B cell (primary cell): ENCODE measurements at regions not wholly inside any gene's neighbourhood (a gene's known extent, or its start where the extent isn't known, plus 50 kb on each side); places are given as distances from the start of the nearest gene placed in this dataset.

Experiments used
- ATAC-seq: fragments of 200-7000 bp; cut with Tn5 transposase; one replicate; pipeline ENCODE4 v1.10.0; 2021; ENCODE audit warnings: low read depth, mild to moderate bottlenecking, moderate number of reproducible peaks, moderate library complexity
- CTCF ChIA-PET: fragments of 350-600 bp; sonication (Branson Sonifier 250); formaldehyde crosslinking; loops from one replicate; lab custom pipeline; 2021; ENCODE audit warnings: antibody characterized with exemption, inconsistent platforms; lab: Charles Lee
- POLR2A ChIA-PET: fragments of 350-600 bp; sonication (Branson Sonifier 250); formaldehyde crosslinking; loops from one replicate; lab custom pipeline; 2021; ENCODE audit warnings: antibody characterized with exemption; lab: Charles Lee
- DNase-seq: peaks from one replicate; pipeline ENCODE4 v3.0.0; 2013
- H2AFZ ChIP-seq: 2 replicates; pipeline ENCODE4 v1.6.1; 2012; ENCODE audit warnings: mild to moderate bottlenecking, low read depth, low read length; ENCODE audit not compliant: insufficient read depth, poor library complexity, severe bottlenecking
- H3K27ac ChIP-seq, 2 donors: 1 replicate in 1 of 2; 2 replicates in 1 of 2; pipeline ENCODE4 v1.5.1; 2012 to 2013; ENCODE audit warnings: low read length in 2 of 2, mild to moderate bottlenecking in 2 of 2, moderate library complexity in 1 of 2
- H3K27me3 ChIP-seq, 4 experiments: fragments of 200-600 bp in 1 of 4; sonication (generic) in 1 of 4; replicated peaks in 1 of 4; 1 replicate in 2 of 4; 2 replicates in 2 of 4; pipeline versions ENCODE4 v1.6.1 to v1.7.0; 2013 to 2016; ENCODE audit warnings: low read length in 3 of 4, mild to moderate bottlenecking in 2 of 4, mixed read lengths in 1 of 4, moderate library complexity in 1 of 4; ENCODE audit not compliant: insufficient read depth in 4 of 4, control insufficient read depth in 3 of 4; ENCODE audit errors: control extremely low read depth in 1 of 4
- H3K36me3 ChIP-seq, 2 experiments: replicated peaks in 1 of 2; 1 replicate in 1 of 2; 2 replicates in 1 of 2; pipeline versions ENCODE4 v1.6.1 to v1.7.1; 2013; ENCODE audit warnings: low read length in 1 of 2; ENCODE audit not compliant: insufficient read depth in 2 of 2, control insufficient read depth in 1 of 2; ENCODE audit errors: control extremely low read depth in 1 of 2, extremely low read depth in 1 of 2
- H3K4me1 ChIP-seq, 2 donors: fragments of 200-600 bp in 1 of 2; sonication (generic) in 1 of 2; 1 replicate in 1 of 2; 2 replicates in 1 of 2; pipeline versions ENCODE4 v1.5.1 to v1.6.1; 2013 to 2017; ENCODE audit warnings: low read length in 2 of 2; ENCODE audit not compliant: control insufficient read depth in 2 of 2, insufficient read depth in 2 of 2
- H3K4me2 ChIP-seq: replicated peaks from 2 replicates; pipeline ENCODE3; 2012; ENCODE audit warnings: mild to moderate bottlenecking, low read depth, low read length; ENCODE audit not compliant: poor library complexity, severe bottlenecking
- H3K4me3 ChIP-seq, 5 experiments: fragments of 200-600 bp in 1 of 5; sonication (generic) in 1 of 5; 1 replicate in 3 of 5; 2 replicates in 2 of 5; pipeline versions ENCODE4 v1.5.1 to v1.7.0; 2011 to 2016; ENCODE audit warnings: low read length in 4 of 5, mild to moderate bottlenecking in 4 of 5, low read depth in 2 of 5, control low read depth in 1 of 5, moderate library complexity in 1 of 5; ENCODE audit not compliant: insufficient read depth in 1 of 5; ENCODE audit errors: control extremely low read depth in 1 of 5, extremely low read depth in 1 of 5
- H3K79me2 ChIP-seq: fragments of 200-600 bp; sonication (generic); one replicate; pipeline ENCODE4 v1.6.0; 2016; ENCODE audit warnings: low read length; ENCODE audit not compliant: control insufficient read depth, insufficient read depth
- H3K9ac ChIP-seq: fragments of 200-600 bp; sonication (generic); 2 replicates; pipeline ENCODE4 v1.6.1; 2017; ENCODE audit warnings: mild to moderate bottlenecking, low read length, moderate library complexity
- H3K9me3 ChIP-seq, 3 donors: one replicate each; pipeline versions ENCODE4 v1.6.1 to v1.7.1; 2013; ENCODE audit warnings: low read length in 2 of 3; ENCODE audit not compliant: control insufficient read depth in 2 of 3, insufficient read depth in 1 of 3; ENCODE audit errors: control extremely low read depth in 1 of 3
- H4K20me1 ChIP-seq: 2 replicates; pipeline ENCODE4 v1.6.0; 2012; ENCODE audit warnings: mild to moderate bottlenecking, low read length; ENCODE audit not compliant: insufficient read depth, control insufficient read depth, poor library complexity, severe bottlenecking
- H3K27ac Mint-ChIP-seq: one replicate; pipeline ENCODE4 v1.8.0; 2021; ENCODE audit warnings: mixed read lengths
- H3K27me3 Mint-ChIP-seq: one replicate; pipeline ENCODE4 v1.8.0; 2021; ENCODE audit warnings: mixed read lengths
- H3K4me1 Mint-ChIP-seq: one replicate; pipeline ENCODE4 v1.8.0; 2021; ENCODE audit warnings: mixed read lengths
- H3K4me3 Mint-ChIP-seq: one replicate; pipeline ENCODE4 v1.8.0; 2021; ENCODE audit warnings: mixed read lengths
- H3K9me3 Mint-ChIP-seq: one replicate; pipeline ENCODE4 v1.8.0; 2022; ENCODE audit warnings: mixed read lengths; ENCODE audit not compliant: insufficient read depth
- CTCF ChIP-seq: fragments of 200-600 bp; IDR thresholded peaks from one replicate; pipeline ENCODE4 v1.8.0; 2022; ENCODE audit warnings: antibody characterized with exemption, mild to moderate bottlenecking
- EZH2 ChIP-seq: IDR thresholded peaks from 2 replicates; pipeline ENCODE4 v1.6.1; 2012; ENCODE audit warnings: borderline replicate concordance, low read depth, mild to moderate bottlenecking, moderate library complexity, low read length; ENCODE audit not compliant: insufficient read depth, poor library complexity, severe bottlenecking
- WGBS: methylation state at CpG from one replicate; pipeline ENCODE4 v1.1.5; 2013; ENCODE audit warnings: missing lambda C conversion rate; ENCODE audit not compliant: insufficient coverage; 5-methylcytosine and 5-hydroxymethylcytosine counted together
- intact Hi-C: fragments of 100-400 bp; cut with micrococcal nuclease; formaldehyde crosslinking; loops from one replicate; pipeline ENCODE4 v1.10.0; 2022

DNA sequence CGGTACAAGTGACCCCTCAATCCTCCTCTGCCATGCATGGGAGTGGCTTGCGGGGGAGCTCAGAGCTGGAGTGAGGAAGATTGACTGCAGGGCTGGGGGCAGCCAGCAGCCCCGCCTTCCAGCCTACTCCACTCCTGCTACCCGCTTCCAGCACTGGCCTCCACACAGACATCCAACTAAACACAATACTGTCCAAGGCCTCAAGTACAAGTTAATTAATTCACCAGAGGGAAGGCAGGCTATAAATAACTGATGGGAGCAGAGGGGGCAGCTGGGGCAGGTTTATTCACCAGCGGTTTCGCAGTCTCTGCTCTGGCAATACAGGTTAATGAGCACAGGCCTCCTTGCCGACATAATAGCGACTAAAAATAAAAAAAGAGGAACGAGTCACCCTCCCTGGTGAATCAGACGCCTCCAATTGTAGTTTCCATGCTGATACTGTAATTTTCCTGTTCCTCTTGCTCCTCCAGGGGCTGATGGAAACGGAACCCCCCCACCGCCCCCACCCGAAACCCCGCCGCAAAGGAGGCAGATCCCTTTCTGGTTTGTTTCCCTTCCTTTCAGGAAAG is 166.4 kb upstream of the TLE3 start:
- H3K9me3 Mint-ChIP-seq, result no peaks in the 10 kb centered on the region
- H3K4me3 Mint-ChIP-seq, result peak overlapping the region; percentile 55
- Histone ChIP-seq H3K9me3 (peaks cover 0 to 4% (median 0%) of the 10 kb centered on the region in 3 donors), H3K36me3 (no peaks in the 10 kb centered on the region), H3K4me2 (peak overlapping the region; percentile 52), H4K20me1 (no peaks in the 10 kb centered on the region), H3K4me1 (peaks cover 88 to 96% of the 10 kb centered on the region in 2 donors), H3K4me3 (no peak overlapping the region), H2AFZ (no peak overlapping the region), H3K27me3 (peaks cover 0 to 3% (median 0%) of the 10 kb centered on the region in 4 experiments), H3K79me2 (no peaks in the 10 kb centered on the region), H3K27ac (no peak overlapping the region), H3K9ac (no peak overlapping the region)
- POLR2A ChIA-PET, result interaction anchor here (0.7 to 0.9 kb wide), 3 partner anchors 37 to 65 kb away, joined by 3 to 5 read pairs (median 3); no protein-coding TSS in a partner anchor
- 0% methylated on average over 6 of the region's 15 CpGs for WGBS
- TF ChIP-seq EZH2 (no peak), CTCF (no peak)
- H3K27me3 Mint-ChIP-seq, result no peaks in the 10 kb centered on the region
- intact Hi-C loops, result loop anchor here (1.0 to 10.0 kb wide), 4 partner anchors 18 to 379 kb away; no protein-coding TSS in a partner anchor
- H3K27ac Mint-ChIP-seq, result peak overlapping the region; percentile 68
- peak; percentile 71 for DNase-seq
- CTCF ChIA-PET, result interaction anchor here (1.1 kb wide), 1 partner anchor 197 kb away, joined by 3 read pairs; no protein-coding TSS in a partner anchor
- peak; percentile 54 for ATAC-seq
- H3K4me1 Mint-ChIP-seq, result peaks cover 95% of the 10 kb centered on the region

- H3K27ac Mint-ChIP-seq, result no peak overlapping the region
- DNase-seq, result peak; percentile 30
- Histone ChIP-seq H3K4me2 (peak overlapping the region; percentile 52), H3K4me3 (no peak overlapping the region), H3K4me1 (peaks cover 88 to 96% of the 10 kb centered on the region in 2 donors), H3K9me3 (peaks cover 0 to 8% (median 0%) of the 10 kb centered on the region in 3 donors), H2AFZ (no peak overlapping the region), H3K27me3 (no peaks in the 10 kb centered on the region), H4K20me1 (no peaks in the 10 kb centered on the region), H3K36me3 (no peaks in the 10 kb centered on the region), H3K9ac (no peak overlapping the region), H3K27ac (no peak overlapping the region), H3K79me2 (no peaks in the 10 kb centered on the region)
- H3K4me3 Mint-ChIP-seq, result peak overlapping the region; percentile 63
- POLR2A ChIA-PET, result interaction anchor here (0.5 to 0.6 kb wide), 2 partner anchors 33 to 168 kb away, joined by 3 to 5 read pairs; no protein-coding TSS in a partner anchor
- 85% methylated on average over 4 of the region's 6 CpGs for WGBS
- H3K9me3 Mint-ChIP-seq, result no peaks in the 10 kb centered on the region
- no peak for ATAC-seq
- TF ChIP-seq EZH2, result no peak
- no peak for TF ChIP-seq CTCF
- intact Hi-C loops, result loop anchor here (5.0 to 10.0 kb wide), 3 partner anchors 65 to 378 kb away; no protein-coding TSS in a partner anchor
- peaks cover 95% of the 10 kb centered on the region for H3K4me1 Mint-ChIP-seq
- H3K27me3 Mint-ChIP-seq, result no peaks in the 10 kb centered on the region
- CTCF ChIA-PET, result no interaction called here
Observed at GRCh38 chr15:70262591-70263274, 165.0 kb upstream of the TLE3 start.
